ENCODE measurements at regions not wholly inside any gene's neighbourhood (a gene's known extent, or its start where the extent isn't known, plus 50 kb on each side); places are given as distances from the start of the nearest gene placed in this dataset.

DNA sequence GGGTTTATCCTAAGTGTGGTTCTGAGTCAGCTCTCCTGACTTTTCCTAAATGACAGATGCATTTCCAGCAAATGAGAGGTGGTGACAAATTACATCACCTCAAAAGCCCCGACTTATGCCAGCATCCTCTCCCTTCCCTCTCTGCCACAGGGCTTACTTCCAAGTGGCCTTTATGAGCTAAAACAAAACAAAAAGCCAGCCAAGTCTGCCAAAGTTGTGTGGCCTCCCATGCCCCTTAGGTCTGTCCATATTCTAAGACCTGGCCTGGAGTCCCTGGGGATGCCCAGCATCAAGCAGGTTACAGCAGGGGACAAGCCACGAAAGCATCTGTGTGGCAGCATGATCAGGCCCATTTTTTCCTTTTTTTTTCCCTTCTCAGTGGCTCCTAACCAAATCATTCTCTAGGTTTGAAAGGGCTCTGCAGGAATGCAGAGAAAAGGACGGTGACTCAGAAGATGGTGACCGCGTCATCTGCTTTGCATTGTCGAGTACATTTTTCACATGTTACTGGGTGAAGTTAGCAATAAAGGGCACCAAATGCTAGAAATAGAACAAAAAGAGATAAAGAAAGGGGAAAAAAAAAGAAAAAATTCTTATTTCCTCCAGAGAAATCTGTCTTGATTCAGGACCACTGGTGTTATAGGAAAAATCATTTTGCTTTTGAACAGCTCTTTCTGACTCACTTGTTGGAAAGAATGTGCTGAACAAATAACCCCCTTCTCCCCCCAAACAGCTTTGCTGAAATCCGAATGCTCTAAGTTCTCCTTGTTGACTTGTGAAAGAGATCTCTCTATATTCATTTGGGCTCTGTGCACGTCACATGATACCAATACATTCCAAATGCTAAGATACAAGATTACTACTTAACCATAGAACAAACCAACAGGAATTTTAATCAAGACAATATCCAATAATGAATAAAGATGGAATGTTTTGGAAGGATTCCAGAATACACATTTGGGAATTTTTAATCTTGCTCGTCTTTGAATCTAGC is 178.7 kb downstream of the EN1 start:
- FAIRE-seq (no peak), DNase-seq (ENCODE audit: insufficient read length, low spot score) (no peak)

DNA sequence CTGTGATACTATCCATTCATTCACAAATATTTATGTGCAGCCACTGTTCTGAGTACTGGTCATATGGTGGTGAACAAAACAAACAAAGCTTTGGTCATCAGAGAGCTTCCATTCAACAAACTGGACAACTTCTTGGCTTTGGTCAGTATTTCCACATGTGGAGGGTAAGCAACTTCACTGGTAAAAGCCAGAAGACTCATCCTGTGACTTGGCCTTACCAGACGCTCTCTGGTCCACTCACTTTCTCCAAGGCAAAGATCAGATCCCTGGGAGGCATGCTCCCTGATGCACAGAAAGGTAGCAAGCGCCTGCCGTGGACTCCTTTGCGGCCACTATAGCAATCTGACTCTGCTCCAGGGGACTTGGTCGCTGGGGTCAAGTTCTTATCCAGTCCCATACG is 179.5 kb downstream of the EN1 start:
- no peak for FAIRE-seq
- no peak for DNase-seq (ENCODE audit: insufficient read length, low spot score)

DNA sequence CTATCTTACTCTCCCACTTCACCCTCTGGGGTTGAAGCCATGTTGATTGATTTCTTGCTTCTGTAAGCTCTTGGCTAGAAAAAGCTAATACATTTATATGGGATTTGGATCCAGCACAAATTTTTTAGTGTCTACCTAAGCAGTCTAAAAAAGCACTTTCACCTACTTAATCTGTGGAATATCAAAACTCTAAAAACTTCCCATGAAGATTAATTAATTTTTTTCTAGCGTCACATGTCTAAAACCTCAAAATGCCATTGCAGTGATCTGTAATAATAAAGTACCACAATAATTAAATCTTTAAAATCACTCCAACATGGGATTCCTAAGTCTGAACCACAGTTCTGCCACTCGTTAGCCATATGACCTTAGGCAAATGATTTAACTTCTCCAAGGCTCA is 180.1 kb downstream of the EN1 start:
- FAIRE-seq, result no peak
- no peak for DNase-seq (ENCODE audit: insufficient read length, low spot score)

DNA sequence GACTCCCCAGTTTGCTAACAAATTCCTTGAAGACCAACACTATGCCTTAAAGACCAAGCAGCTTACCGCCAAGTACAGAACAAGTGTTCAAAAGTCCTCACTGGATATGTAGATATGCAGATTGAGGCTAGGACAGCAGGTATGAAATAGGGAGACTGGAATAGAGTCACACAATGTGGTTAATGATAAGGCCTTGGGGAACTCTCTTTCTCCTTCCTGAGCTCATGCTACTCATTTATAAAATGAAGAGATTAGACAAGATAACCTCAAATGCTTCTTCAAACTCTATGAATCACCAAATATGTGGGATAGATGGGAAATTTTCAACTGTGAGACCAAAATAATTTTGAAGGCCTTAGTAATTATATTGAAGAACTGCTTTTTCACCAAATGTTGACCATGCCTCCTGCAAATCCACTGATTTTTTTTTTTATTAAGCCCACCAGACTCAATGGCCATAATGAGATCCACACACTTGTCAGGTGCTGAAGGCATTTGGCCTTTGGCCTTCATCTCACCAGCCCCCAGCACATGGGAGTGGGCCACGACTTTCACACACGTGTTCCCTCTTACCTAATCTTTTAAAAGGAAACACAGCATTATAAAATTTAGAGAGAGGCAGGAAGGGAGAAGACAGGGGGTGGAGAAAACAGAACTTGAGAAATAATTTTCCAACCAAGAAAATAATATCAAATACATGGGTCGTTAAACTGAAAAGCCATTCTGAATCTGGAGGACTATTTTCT is 181.5 kb downstream of the EN1 start:
- FAIRE-seq (no peak), DNase-seq (ENCODE audit: insufficient read length, low spot score) (no peak)

DNA sequence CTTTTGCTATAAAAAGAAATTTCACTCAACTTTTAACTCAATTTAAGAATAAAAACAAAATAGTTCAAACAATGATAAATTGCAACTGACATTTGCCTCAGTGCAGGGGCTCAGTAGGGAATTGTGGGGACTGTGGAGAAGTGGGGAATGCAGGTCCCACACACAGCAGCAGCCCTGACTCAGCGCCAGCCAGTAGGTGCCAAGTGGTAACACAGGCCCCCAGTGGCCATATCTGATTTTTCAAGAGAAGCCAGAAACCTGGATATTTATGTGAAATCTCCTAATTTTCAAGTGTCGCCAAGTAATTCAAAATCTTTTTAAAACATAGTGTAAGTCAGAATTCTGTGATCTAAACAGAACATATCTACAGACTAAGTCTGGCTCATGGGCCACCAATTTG is 186.3 kb downstream of the EN1 start:
- DNase-seq (ENCODE audit: insufficient read length, low spot score), result no peak

DNA sequence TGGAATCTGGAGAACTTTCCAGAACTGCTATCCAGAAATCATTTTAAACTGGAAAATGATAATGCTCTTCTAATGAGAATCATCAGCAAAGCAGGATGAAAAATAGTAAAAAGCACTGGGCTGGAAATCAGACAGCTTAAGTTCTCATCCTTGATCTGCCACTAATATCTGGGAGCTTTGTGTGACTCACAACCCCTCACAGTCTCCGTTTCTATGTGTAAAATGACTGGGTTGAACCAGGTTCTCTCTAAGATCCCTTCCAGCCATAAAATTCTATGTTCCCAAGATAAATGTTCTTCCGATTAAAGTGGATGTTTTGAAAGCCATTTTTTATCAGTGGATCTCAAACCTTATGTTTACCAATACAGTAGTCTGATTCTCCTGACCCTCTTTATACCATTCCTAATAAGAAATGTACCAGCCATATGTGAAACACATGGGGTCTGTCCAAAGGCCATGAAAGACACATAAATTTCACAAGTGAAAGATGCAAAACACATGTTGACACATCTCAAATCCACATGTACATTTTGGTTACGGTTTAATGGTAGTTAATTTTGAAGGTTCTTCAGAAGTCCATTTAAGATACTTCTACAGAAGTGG is 188.8 kb downstream of the EN1 start:
- no peak for DNase-seq (ENCODE audit: insufficient read length, low spot score)
- no peak for FAIRE-seq

More for the DNA sequence above, 186.3 kb downstream of the EN1 start:
- FAIRE-seq, result no peak

DNA sequence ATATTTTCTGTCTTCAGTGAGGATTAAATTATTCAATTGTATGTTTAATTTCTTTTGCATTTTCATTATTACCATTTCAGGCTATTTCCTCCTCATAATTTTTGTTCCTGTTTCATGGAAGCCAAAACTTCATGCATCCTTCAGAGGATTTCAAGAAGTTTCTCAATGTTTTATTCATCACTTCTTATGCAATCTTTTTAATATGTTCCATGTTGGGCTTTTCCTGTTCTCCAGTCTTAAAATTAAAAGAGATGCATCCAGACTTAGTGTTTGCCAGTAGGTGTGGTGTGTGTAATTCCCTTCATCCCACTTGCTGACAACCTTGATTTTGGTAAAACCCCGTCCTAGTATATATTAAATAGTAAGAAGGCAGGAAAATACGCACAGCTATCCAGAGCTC is 190.0 kb downstream of the EN1 start:
- DNase-seq (ENCODE audit: insufficient read length, low spot score) (no peak), FAIRE-seq (no peak)

DNA sequence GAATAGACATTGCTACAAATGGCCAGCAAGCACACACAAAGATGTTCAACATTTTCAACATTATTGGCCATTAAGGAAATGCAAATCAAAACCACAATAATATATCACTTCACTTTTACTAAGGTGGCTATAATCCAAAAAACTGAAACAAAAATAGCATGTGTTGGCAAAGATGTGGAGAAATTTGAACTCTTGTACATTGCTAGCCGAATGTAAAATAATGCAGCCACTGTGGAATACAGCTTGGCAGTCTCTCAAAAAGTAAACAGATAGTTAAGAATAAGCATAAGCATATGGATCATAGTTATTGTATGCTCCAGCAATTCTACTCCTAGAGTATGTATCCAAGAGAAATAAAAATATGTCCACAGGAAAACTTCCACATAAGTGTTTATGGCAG is 192.5 kb downstream of the EN1 start:
- DNase-seq (ENCODE audit: insufficient read length, low spot score), result no peak
- FAIRE-seq, result no peak

DNA sequence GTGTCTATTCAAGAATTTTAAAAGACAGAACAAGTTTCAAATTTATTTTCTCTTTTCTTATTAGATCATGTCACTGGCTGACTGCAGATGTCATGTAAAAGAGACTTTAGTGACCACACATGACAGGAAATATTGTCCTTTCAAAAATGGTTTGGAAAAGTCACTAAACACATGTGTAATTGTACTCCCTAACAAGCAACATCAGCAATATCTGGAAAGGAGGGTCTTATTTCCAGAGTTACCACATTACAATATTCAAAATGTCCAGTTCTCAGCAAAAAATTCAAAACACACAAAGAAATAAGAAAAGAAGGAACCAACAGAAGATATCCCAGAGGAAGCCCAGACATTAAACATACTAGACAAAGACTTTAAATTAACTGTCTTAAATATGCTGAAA is 197.1 kb downstream of the EN1 start:
- no peak for FAIRE-seq
- DNase-seq (ENCODE audit: insufficient read length, low spot score), result no peak

DNA sequence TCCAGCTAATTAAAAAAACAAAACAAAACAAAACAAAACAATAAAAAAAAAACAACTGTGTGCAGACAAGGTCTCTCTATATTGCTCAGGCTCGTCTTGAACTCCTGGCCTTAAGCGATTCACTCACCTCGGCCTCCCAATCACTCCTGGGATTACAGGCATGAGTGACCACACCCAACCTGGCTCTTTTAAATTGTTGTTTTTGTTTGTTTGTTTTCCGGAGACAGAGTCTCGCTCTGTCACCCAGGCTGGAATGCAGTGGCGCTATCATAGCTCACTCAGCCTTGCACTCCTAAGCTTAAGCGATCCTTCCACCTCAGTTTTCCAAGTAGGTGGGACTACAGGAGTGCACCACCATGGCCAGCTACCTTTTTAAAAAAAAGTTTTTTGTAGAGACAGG is 201.6 kb downstream of the EN1 start:
- FAIRE-seq, result no peak
- DNase-seq (ENCODE audit: insufficient read length, low spot score), result no peak

DNA sequence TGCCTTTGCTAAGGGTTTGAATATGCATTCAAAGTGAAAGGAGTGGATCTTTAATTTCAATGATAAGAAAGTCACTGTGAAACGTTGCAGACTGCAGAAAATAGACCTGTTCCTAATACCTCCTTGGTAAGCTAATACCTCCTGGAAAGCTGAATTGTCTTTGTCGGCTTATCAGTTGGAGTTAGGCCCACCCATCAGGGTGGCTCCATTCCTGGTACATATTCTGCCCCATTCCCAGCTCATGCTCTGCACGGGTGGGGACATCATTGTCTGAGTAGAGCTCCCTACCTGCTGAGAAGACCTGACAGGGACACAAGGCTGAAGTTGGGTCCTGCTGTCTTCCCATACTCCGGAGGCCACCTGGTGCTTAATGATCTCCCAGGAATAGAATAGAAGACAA is 203.3 kb downstream of the EN1 start:
- DNase-seq (ENCODE audit: insufficient read length, low spot score) (no peak), FAIRE-seq (no peak)

DNA sequence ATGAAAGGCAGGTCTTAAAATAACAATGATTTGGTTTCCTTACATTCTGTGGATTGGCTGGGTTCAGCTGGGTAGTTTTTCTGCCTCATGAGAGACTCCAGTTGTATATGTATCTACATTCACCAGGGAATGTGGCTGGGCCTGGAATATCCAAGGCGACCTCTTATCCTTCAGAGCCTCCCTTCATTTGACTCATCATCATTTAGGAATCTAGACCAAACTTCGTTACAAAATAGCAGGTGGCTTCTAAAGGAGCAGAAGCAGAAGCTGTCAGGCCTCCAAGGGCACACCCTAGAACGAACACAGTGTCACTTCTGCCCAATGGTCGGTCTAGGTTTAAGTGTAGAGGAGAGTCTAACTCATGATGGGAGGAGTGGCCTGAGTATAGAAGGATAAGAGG is 204.2 kb downstream of the EN1 start:
- no peak for FAIRE-seq

DNA sequence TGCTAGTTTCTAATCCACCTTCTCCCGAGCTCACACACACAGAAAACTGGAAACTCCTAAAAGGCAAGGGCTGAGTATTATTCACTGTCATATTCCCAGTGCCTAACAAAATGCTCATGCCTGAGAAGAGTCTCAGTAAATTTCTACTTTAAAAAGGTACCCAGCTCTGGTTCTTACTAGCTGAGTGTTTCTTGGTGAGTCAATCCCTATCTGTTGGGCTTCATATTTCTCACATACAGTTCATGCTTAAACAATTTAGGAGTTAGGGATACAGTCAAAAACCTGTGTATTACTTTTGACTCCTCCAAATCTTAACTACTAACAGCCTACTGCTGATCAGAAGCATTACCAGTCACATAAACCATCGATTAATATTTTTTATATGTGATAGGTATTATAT is 204.9 kb downstream of the EN1 start:
- FAIRE-seq (no peak), DNase-seq (ENCODE audit: insufficient read length, low spot score) (no peak)

More for the DNA sequence above, 204.2 kb downstream of the EN1 start:
- DNase-seq (ENCODE audit: insufficient read length, low spot score), result no peak

DNA sequence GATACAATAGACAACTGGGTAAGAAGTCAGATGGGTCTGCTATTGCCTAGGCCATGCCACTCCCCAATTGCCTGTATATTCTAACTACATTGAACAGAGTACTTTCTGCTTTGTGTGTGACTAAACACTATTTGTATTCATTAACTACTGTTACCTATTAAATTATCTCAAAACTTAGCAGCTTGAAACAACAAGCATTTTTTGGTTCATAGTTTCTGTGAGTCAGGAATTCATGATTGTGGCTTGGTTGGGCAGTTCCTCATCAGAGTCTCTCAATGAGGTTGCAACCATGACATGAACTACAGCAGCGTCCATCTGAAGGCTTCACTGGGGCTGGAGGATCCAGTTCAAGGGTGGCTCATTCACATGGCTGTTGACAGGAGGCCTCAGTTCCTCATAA is 205.7 kb downstream of the EN1 start:
- FAIRE-seq, result no peak

DNA sequence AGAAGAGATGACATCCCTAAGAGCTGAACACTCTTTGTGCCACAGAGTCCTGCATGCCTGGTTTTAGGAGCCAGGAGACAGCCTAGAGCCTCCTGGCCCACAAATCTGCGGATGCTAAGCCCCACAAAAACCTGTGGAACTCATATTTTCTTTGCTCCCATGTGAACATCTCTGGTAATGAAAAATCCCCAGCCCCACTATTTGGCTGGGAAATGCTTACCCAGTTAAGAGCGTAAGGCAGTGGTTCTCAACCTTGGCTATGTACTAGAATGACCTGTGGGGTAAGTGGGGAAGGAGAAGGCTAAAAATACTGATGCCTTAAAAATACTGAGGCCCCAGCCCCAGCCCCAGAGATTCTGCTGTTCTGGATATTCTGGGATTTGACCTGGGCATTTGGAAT is 208.1 kb downstream of the EN1 start:
- no peak for FAIRE-seq

More for the DNA sequence above, 205.7 kb downstream of the EN1 start:
- DNase-seq (ENCODE audit: insufficient read length, low spot score), result no peak

DNA sequence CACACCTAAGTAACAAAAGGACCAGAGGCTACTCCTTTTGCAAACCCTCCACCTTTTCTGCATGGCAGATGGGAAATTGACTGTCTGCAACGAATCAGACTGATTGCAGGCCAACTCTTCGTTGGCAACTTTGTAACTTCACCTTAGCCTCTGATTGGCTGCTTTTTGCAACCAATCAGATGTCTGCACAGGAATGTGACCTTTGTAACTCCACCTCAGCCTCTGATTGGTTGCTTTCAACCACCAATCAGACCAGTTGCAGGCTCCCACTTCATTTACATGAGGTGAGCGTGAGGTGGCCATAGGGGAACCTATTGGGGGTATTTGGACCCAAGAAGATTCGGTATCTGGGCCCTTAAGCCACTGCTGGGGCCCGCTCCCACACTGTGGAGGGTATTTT is 209.0 kb downstream of the EN1 start:
- DNase-seq (ENCODE audit: insufficient read length, low spot score) (no peak), FAIRE-seq (no peak)

More for the DNA sequence above, 208.1 kb downstream of the EN1 start:
- DNase-seq (ENCODE audit: insufficient read length, low spot score), result no peak

DNA sequence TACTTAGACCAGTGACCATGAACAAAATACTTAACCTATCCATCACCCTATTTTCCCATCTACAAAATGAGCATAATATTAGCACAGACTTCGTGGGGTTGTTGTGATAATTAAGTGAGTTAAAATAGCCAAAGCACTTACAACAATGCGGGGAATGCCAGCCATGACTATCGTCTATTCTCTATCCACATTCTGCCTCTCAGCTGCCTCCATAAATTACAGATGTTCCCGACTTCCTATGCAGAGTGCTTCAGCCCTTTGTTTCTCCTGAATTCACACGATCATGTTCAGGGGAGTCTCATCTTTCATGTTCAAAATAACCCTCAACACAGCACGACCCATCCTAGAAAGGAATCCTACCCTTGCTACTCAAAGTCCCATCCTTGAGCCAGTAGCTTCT is 211.6 kb downstream of the EN1 start:
- DNase-seq (ENCODE audit: insufficient read length, low spot score), result no peak

DNA sequence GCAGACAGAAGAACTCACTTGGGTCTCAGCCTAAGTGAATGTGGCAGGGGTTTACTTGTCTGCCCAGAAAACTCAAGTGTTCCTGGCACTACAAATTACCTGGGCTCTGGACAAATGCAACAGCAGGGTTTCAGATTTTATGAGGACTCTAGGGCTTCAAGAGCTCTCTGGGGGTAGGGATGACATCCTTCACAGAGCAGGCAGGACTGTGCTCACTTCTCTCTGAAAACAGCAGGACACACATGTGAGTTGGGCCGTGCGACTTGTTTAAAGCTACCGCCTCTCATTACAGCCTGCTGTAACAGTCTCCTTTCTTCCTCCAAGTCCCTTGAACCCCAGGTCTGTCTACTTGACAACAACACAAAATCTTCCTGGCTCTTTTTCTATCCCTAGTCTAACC is 212.6 kb downstream of the EN1 start:
- DNase-seq (ENCODE audit: insufficient read length, low spot score), result no peak
- no peak for FAIRE-seq

More for the DNA sequence above, 211.6 kb downstream of the EN1 start:
- no peak for FAIRE-seq

DNA sequence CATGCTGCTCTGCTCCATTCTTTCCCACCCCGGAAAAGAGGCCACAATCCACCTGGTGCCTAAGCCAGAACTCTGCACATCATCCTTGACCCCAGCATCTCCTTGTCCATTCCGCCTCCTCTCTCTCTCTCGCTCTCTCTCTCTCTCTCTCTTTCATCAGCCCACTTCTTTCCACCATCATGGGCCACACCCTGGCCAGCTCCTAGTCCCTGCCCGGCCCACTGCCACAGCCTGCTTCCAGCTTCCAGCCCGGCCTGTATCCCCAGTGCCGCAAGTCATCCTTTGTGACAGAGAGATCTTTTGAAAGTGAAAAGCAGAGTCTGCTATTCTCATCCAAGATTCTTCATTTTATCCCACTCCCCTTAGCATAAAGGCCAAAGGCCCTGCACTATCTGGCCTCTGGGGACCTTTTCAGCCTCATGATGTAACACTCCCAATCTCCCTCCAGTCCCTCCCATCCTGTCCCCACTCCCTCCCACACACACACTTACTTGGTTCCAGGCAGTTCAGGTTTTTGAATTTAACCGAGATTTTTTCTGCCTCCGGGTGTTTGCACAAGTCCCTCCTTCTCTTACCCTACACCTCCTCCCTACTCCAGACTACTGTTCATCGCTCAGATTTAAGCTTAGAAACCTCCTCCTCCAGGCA is 214.0 kb downstream of the EN1 start:
- FAIRE-seq (no peak), DNase-seq (ENCODE audit: insufficient read length, low spot score) (no peak)

DNA sequence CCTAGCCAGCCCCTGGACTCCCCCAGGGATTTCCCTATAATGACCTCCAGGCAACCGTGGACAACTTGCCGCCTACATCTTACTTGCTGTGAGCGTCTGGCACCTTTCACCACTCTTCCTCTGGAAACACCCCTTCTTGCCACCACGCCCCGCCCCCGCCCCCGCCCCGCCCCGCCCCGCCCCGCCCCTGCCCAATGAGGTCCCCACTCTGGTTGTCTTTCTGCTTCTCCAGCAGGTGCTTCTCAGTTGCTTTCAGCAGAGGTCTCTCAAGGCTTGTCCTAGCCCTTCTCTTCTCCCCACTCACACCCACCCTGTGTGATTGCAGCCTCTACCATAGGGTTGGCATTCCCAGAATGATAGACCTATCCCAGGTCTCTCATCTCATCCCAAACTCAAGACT is 214.5 kb downstream of the EN1 start:
- DNase-seq (ENCODE audit: insufficient read length, low spot score) (no peak), FAIRE-seq (no peak)

DNA sequence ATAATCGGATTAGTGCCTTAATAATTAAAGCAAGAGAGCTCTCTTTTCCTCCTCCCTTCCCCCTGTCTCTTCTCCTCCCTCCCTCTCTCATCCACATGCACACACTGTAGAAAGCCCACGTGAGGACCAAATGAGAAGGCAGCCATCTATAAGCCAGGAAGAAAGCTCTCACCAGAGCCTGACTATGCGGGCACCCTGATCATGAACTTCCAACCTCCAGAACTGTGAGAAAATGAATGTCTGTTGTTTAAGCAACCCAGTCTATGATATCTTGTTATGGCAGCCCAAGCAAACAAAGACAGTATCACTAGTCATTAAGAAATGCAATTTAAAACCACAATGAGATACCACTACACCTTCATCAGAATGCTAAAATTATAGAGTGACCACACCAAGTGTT is 220.3 kb downstream of the EN1 start:
- DNase-seq (ENCODE audit: insufficient read length, low spot score), result no peak
- FAIRE-seq, result no peak

All from GM19239 (cell line).